SKM-1 (cell line): ENCODE measurements at regions not wholly inside any gene's neighbourhood (a gene's known extent, or its start where the extent isn't known, plus 50 kb on each side); places are given as distances from the start of the nearest gene placed in this dataset.
"Not testable (repeated sequence)": the region's sequence is repeated elsewhere in the genome, so short reads cannot be mapped to it uniquely, and the experiment has no call there.

Experiments used
- DNase-seq: peaks from one replicate; lab custom pipeline; 2025; ENCODE audit not compliant: unreplicated experiment; lab: John Stamatoyannopoulos, UW

DNA sequence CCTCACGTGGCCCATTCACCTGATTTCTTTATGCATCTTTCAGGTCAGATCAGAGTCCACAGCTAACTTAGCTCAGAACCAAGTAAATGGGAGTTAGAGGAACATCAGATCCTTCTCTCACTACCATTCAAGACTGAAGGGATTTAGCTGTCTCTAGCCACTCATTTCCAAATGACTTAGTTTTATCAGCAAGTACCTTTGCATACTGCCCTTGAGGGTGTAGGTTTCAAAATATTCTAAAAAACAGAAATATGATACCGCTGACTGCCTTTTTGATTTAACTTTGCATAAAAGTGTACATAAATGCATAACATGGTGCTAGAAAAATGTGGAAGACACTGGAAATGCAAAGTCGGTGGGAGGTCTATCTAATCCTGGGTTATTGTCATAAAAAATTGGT is 500.6 kb upstream of the CHORDC1 start:
- DNase-seq = no peak

DNA sequence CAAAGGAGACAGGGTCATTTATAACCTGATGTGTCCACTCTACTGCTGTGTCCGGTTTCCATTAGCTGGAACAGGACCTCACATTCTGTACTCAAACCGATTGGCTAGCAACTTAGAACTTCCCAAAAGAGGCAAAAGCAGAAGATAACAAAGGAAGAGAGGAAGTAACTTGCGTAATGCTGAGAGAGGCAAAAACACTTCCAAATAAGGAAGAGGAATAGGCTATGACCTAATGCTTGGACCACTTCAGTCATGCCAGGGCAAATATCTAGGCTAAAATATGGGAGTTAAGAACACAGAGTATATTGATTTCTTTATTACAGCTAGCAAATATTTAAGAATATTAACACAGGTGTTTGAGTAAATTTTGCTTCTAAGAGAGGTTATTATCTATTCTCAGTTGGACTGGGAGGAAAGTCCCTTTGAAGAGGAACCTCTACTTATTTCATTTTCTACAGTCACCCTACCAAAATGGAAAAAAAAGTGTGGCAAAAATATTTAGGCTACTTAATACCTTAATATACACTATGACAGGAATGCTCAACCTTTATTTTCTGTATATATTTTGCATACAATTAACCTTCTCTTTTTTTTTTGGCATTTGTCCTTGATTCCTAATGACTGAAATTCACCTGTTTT is 499.8 kb upstream of the CHORDC1 start:
- DNase-seq = peak; percentile 50

DNA sequence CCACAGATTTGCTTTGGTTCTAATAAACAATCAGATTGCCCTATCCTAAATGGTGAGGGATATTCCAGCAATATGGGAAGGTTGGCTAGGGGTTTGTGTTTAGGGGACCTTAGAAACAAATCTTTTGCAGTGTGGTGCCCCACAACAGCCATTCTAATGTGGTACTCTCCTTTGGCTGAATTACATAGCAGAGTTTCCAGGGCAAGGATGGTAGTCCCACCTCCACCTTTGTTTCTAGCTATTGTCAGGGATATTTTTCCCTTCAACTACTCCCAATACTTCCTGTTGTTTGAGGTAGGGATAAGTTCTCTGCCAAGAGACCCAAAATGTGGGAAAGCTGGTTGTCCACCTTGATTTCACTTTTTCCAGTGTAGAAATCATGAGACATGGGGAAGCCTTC is 494.7 kb upstream of the CHORDC1 start:
- no peak for DNase-seq

DNA sequence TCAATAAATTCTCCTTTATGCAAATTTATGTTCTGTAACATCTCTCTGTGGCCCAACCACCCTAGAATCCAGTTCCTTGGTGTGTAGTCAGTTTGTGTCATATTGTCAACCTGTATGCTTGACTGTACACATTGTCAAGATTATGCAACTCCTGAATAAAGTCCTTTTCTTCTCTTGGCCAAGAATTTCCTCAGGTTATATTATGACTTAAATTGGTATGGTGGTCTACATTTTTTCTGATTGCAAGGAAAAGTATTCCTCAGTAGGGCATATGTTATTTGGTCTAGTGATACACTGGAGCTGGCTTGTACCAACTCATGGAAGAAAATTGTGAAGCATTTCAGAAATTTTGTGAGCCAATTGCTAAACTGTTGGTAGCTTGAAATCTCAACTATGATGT is 482.8 kb upstream of the CHORDC1 start:
- no peak for DNase-seq

DNA sequence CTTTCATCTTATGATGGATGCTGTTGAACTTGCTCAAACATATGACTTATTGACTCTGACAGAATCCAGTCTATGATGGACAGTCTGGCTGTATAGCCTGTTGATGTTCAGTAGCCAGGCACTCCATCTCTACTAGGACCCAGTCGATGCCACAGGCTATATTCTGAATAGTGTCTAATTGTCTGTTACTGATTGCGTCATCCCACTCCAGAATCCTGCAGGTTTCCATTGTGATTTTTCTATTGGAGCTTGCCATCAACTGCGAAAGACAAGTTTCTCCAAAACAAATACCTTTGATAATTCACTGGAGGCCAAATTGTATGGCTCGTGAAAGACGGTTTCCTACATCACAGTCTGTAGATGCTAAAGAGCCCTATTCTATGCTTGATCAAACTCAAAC is 481.7 kb upstream of the CHORDC1 start:
- no peak for DNase-seq

DNA sequence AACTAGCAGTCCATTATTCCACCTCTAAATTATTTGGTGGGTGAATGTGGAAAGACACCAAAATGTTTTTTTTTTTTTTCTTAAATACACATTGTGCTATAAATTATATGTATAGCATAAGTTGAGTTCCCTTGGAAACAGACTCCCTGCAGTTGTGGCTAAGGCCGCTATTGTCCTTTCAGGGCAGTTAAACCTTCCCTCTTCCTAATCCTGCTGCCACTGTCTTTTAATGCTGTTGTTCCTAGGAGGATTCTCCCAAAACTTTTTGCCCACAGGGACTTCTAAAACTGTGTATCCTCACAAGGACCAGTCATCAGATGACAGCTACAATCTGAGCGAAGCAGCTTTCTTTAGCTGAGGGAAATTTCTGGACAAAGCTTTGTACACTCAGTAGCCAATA is 478.9 kb upstream of the CHORDC1 start:
- DNase-seq = no peak

DNA sequence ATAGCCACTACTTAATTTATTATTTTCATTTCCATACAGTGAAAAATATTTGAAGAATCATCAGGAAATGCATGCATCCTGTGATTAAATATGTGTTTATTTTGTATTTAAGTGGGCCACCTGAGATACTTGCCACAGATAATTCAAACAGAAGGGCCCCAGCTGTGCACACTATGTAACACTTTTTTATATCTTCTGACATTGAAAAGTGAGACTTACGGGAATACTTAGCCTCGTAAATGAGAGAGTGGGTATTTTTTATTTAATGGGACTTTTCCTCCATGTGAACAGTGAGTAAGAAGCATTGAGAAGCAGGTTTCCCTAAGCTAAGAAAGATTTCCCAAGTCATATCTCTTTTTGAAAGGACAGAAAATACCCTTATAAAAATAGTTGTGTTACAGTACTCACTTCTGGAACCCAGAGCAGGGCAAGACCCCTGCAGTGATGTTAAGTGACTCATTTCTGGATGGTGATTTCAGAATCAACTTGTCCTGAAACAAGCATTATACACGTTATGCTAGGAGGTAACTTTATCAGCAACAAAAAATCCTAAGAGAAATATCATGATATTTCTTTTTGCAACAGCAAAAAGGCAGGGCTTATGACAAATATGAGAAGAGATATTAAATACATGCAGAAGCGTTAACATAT is 478.1 kb upstream of the CHORDC1 start:
- no peak for DNase-seq

DNA sequence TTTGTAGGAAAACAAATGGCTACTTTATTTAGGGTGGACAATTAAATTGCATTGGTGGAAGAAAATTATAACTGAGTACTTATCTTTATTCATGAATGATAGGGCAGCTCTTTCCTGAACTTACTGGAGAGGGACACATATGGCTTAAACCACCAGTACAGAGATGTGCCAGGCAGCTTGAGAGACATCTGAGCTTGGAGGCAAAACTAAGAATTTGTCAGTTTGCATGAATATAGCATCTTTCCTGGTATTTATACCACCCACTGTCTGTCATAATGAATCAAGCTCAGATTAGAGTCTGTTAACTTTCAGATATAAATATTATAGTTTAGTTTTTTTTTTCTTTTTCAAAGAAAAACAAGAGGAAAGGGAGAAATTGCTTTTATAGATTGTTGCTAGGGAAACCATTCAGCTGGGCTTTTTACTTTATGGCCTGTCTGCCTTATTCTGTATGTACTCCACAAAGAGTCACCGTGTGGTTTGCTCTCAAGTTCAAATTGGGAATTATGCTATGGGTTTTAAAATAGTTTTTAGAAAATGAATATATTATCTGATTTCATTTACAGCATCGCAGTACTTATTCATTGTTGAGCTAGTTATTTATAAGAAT is 477.0 kb upstream of the CHORDC1 start:
- DNase-seq = no peak

DNA sequence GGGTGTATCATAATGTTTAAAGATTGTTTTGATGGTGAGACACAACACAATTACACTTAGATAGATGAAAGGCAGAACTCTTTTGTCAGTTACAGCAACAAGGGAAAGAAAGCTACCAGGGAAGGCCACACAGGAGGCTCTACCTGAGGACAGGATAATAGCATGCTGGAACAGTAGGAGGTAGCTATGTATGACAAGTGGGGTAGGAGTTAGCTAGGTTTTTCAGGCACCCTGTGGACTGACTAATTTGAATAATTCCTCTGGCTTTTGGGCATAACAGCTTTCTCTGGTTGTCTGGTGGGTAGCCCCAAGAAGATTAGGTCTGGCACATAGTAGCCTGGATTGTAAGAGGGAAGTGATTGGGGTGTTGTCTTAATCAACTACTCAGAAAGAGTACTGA is 475.4 kb upstream of the CHORDC1 start:
- DNase-seq = no peak

DNA sequence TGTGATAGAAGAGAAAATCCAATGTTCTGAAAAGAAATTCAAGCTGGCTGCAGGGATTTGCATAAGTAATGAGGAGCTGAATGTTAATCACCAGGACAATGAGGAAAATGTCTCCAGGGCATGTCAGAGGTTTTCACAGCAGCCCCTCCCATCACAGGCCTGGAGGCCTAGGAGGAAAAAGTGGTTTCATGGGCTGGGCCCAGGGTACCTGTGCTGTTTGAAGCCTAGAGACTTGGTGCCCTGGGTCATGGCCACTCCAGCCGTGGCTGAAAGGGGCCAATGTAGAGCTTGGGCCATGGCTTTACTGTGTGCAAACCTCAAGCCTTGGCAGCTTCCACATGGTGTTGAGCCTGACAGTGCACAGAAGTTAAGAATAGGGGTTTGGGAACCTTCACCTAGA is 452.6 kb upstream of the CHORDC1 start:
- DNase-seq = not testable (repeated sequence)

DNA sequence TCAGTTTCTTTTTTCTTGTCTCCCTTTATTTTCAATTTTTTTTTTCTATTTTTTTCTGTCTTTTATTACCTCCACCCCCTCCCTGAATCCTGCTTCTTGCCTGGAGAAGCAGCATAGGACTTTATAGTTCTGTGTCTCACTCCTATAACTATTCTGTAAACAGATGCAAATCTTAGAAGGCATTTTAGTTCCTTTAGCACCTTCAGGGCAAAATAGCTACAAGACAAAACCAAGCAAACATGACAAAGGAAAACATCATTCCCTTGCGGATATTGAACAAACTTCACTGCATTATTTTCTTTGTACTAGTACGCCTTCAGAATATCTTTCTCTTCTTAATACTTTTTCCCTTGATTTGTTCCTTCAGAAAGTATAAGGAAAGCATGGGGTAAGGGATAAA is 446.2 kb upstream of the CHORDC1 start:
- no peak for DNase-seq

DNA sequence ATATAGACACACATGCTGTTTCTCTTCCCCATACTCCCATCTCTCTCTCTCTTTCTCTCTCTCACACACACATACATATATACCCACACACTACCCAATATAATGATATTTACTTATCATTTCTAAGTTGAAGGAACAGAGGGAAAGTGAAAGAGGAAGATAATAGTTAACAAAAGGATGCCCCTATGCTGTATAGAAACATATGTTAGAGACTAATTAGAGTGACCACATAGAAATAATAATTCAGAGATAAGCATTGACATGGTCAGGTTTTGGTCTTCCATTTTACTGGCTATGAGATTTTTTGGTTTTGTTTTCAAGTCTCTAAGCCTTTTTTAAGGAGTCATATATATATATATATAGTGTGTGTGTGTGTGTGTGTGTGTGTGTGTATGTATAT is 445.7 kb upstream of the CHORDC1 start:
- DNase-seq = no peak

DNA sequence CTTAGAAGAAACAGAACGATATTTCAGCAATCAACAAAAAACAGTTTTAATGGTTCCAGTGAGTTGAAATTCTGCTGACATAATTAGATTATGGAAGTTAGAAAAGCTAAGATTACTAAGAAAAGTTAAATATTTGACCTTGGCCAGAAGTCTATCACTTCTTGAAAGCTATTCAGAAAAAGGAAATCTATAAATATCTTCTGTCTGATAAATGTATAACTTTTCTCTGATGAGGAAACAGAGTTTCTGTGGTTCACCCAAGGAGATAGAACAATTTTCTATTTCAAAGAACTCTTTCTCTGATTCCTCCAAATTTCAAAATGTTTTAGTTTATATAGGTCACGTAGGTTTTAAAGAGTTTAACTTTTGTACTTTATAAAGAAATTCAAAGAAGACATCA is 438.4 kb upstream of the CHORDC1 start:
- DNase-seq = no peak

DNA sequence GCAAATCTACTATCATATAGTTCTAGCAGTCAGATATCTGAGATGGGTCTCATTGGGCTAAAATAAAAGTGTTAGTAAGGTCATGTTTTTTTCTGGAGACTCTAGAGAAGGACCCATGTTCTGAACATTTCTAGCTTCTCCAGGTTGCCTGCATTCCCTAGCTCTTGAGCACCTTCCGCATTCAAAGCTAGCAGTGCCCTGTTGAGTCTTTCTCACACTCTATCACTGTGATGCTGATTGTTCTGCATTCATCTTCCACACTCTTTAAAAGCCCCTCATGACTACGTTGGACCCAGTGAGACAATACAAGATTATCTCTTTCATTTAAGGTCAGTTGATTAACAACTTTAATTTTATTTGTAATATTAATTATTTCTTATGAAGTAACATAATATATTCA is 433.3 kb upstream of the CHORDC1 start:
- DNase-seq = no peak

DNA sequence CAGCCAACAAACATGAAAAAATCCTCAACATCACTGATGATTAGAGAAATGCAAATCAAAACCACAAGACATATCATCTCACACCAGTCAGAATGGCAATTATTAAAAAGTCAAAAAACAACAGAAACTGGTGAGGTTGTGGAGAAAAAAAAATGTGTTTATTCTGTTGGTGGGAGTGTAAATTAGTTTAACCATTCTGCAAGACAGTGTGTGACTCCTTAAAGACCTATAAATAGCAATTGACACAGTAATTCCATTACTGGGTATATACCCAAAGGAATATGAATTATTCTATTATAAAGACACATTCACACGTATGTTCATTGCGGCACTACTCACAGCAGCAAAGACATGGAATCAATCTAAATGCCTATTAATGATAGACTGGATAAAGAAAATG is 427.3 kb upstream of the CHORDC1 start:
- no peak for DNase-seq

DNA sequence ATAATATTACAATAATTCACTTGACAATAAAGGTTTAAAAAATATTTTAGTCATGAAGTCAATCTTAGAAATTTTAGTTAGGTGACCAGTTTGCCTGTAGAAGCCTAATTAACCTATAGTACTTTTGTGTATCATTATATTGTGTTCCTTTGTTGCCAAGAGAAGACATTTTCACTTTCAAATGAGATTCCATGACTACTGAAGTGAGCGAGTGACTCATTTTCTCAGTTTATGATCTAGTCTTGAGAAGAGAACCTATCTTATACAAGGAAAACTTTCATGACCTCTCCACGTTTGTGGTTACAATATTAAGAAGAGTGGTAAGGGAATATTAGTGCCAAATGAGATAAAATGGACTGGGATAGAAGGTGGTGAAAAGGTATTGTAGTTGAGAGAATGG is 423.9 kb upstream of the CHORDC1 start:
- no peak for DNase-seq

DNA sequence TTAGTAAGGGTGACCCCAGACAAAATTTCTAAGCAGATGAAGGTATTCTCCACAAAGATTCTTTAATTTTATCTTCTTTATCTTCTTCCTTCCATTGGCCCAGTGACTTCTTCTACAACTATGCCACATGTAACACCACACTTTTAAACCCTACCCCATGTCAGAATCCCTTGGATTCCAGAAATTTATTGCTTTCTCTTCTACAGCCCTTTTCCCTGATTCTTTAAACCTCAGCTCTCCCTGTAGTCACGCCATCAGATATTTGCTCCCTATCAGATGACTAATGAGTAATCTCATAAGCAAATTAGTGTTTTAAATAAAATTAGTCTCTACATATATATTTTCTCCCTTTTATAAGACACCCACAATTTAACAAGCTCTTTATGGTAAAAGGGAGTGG is 423.4 kb upstream of the CHORDC1 start:
- DNase-seq = no peak

DNA sequence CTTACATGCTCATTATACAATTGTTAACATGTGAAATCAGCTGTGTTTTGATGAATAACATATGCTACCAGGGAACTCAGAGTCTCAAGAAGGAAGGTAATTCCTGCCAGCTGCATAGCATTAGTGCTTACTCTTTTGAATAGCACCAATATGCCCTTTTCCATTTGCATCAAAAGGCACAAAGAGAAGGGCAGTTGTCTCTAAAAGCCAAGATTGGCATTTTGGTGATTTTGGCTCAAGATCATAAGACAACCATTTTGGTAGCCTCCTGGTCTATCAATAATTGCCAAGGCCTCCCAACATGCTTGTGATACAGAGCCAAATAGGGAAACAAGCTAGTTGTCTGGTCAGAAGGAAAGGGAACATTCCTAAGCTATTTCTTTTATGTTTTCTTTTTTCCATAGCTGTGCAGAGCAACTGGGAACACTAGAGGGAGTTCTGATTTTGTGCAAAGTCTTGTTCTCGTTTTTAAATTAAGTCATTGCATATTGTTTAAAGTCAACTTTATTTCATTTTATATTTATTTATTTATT is 416.7 kb upstream of the CHORDC1 start:
- DNase-seq = no peak

DNA sequence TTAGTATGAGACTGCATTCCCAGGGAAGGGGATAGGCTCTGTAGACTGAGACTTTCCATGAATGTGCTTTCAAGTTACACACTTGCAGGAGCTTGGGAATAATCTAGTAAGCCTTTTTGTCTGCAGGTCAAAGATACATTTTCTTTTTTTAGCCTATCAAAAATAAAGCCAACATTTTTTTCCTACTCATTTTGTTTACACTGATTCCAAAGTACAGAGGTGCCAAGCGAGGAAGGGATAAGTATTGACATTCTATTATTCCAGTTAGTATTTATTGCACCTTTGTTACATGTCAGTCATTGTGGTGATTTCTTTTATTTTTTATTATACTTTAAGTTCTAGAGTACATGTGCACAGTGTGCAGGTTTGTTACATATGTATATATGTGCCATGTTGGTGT is 413.0 kb upstream of the CHORDC1 start:
- DNase-seq = no peak

DNA sequence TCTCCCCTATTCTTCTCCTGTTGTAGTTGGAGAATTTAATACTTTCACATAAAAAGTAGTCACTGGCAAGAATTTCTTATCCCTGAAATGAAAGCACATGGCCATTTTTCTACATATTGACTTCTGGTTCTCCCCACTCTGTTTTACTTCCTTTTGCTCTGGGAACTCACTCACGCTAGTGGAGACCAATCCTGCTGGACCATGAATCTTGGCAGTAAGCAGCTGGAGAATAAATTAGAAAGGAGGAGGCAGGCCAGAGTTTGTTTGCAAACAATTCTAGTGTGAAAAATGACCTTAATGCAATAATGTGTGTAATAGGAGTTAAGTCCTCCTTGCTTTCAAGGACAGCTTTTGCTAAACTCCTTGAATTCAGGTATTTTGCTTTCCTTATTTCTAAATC is 412.3 kb upstream of the CHORDC1 start:
- DNase-seq = no peak

DNA sequence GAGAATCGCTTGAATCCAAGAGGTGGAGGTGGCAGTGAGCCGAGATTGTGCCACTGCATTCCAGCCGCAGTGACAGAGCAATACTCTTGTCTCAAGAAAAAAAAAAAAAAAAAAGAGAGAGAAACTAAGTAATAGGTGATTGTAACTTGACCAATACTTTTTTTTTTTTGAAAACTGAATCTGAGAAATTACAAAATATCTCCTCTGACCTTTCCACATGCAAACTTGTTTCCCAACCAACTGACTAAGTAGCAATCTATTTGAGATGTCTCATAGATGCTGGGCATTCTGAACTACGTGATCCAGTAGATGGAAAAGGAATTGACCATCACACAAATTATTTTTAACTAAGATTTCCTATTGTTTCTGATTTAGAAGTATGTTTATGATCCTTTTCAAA is 407.3 kb upstream of the CHORDC1 start:
- no peak for DNase-seq

DNA sequence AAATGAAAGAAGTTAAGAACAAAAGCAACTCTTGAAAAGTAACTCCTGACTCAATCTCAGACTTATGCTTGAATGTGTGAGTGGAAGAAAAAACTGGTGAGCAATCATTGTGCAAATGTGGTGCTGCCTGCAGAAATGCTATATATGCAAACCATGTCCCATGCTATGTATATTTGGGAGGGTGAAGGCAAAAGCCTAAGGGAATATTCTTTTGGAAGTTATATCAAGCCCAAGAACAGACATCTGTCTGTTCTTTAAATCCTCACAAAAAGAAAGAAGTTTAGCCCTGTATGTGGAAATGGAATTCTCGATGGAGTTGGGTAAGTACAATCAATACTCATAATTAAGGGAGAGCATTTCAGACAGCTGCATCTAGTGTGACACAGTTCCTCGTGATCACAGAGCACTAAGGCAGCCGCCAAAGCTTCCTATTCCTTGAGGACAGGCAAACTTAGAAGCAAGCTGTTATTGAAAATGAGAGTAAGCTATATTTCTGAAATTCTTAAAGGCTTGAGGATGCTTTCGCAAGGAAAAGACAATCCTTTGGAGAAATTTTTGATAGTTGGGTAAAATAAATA is 406.5 kb upstream of the CHORDC1 start:
- DNase-seq = no peak
